Naive thymus-derived CD4-positive, alpha-beta T cell (primary cell): ENCODE measurements at regions not wholly inside any gene's neighbourhood (a gene's known extent, or its start where the extent isn't known, plus 50 kb on each side); places are given as distances from the start of the nearest gene placed in this dataset.

Experiments used
- ATAC-seq: fragments of 150-1000 bp; cut with Tn5 transposase; 2 replicates; pipeline ENCODE4 v1.10.0; 2021; ENCODE audit warnings: mild to moderate bottlenecking, moderate library complexity
- CTCF ChIA-PET: fragments of 350-600 bp; sonication (Branson Sonifier 250); formaldehyde crosslinking; loops from one replicate; lab custom pipeline; 2021; ENCODE audit warnings: antibody characterized with exemption; lab: Charles Lee
- POLR2A ChIA-PET: fragments of 350-600 bp; sonication (Branson Sonifier 250); formaldehyde crosslinking; loops from one replicate; lab custom pipeline; 2021; ENCODE audit warnings: antibody characterized with exemption, inconsistent platforms; lab: Charles Lee
- DNase-seq, 9 donors: peaks; one replicate each; pipeline versions ENCODE4 v3.0.0 to v3.0.0-alpha.2; 2020 to 2022; ENCODE audit warnings: mixed read lengths in 1 of 9
- H3K27ac ChIP-seq: one replicate; pipeline ENCODE4 v1.7.0; 2013; ENCODE audit warnings: mild to moderate bottlenecking, low read depth, low read length, moderate library complexity
- H3K27me3 ChIP-seq, 2 donors: one replicate each; pipeline ENCODE4 v1.7.0; 2013; ENCODE audit warnings: low read length in 2 of 2, mild to moderate bottlenecking in 2 of 2, moderate library complexity in 2 of 2; ENCODE audit not compliant: control insufficient read depth in 2 of 2, insufficient read depth in 2 of 2
- H3K36me3 ChIP-seq, 3 experiments: 1 replicate in 2 of 3; 2 replicates in 1 of 3; pipeline ENCODE4 v1.7.0; 2013; ENCODE audit warnings: low read length in 3 of 3, mild to moderate bottlenecking in 3 of 3, moderate library complexity in 1 of 3; ENCODE audit not compliant: insufficient read depth in 3 of 3, control insufficient read depth in 2 of 3
- H3K4me1 ChIP-seq, 2 donors: one replicate each; pipeline ENCODE4 v1.7.0; 2013; ENCODE audit warnings: low read length in 2 of 2, mild to moderate bottlenecking in 2 of 2, moderate library complexity in 1 of 2; ENCODE audit not compliant: control insufficient read depth in 2 of 2, insufficient read depth in 2 of 2
- H3K4me3 ChIP-seq: 2 replicates; pipeline ENCODE4 v1.7.0; 2013; ENCODE audit warnings: mild to moderate bottlenecking, low read length
- H3K9me3 ChIP-seq, 3 experiments: 1 replicate in 2 of 3; 2 replicates in 1 of 3; pipeline ENCODE4 v1.7.0; 2013; ENCODE audit warnings: low read length in 3 of 3; ENCODE audit not compliant: control insufficient read depth in 2 of 3
- H3K27ac Mint-ChIP-seq, 9 donors: one replicate each; pipeline ENCODE4 v1.8.0; 2020 to 2022; ENCODE audit warnings: mixed read lengths in 9 of 9, mild to moderate bottlenecking in 8 of 9, moderate library complexity in 5 of 9, inconsistent platforms in 2 of 9
- H3K27me3 Mint-ChIP-seq, 5 donors: one replicate each; pipeline ENCODE4 v1.8.0; 2021 to 2022; ENCODE audit warnings: mixed read lengths in 5 of 5, mild to moderate bottlenecking in 1 of 5
- H3K36me3 Mint-ChIP-seq, 5 donors: one replicate each; pipeline ENCODE4 v1.8.0; 2020 to 2022; ENCODE audit warnings: mixed read lengths in 5 of 5, mild to moderate bottlenecking in 3 of 5, inconsistent platforms in 1 of 5
- H3K4me1 Mint-ChIP-seq, 7 donors: one replicate each; pipeline ENCODE4 v1.8.0; 2020 to 2022; ENCODE audit warnings: mixed read lengths in 7 of 7, mild to moderate bottlenecking in 3 of 7, inconsistent platforms in 1 of 7
- H3K4me3 Mint-ChIP-seq, 10 donors: one replicate each; pipeline ENCODE4 v1.8.0; 2020 to 2022; ENCODE audit warnings: mild to moderate bottlenecking in 10 of 10, mixed read lengths in 10 of 10, moderate library complexity in 6 of 10, inconsistent platforms in 2 of 10
- H3K9me3 Mint-ChIP-seq, 11 donors: one replicate each; pipeline ENCODE4 v1.8.0; 2020 to 2022; ENCODE audit warnings: mixed read lengths in 11 of 11, mild to moderate bottlenecking in 4 of 11, inconsistent platforms in 1 of 11, moderate library complexity in 1 of 11
- intact Hi-C, 2 donors: fragments of 100-400 bp; cut with micrococcal nuclease; formaldehyde crosslinking; loops; one replicate each; pipeline ENCODE4 v1.15.1; 2023

GRCh38 chr1:93775224-93775623, 93.6 kb upstream of the BCAR3 start:
- Mint-ChIP-seq H3K27me3 (peaks cover 0 to 22% (median 4%) of the 10 kb centered on the region in 5 donors), H3K4me1 (no peaks in the 10 kb centered on the region), H3K36me3 (peaks cover 0 to 3% (median 0%) of the 10 kb centered on the region in 5 donors), H3K27ac (no peak overlapping the region), H3K4me3 (no peak overlapping the region), H3K9me3 (peaks cover 0 to 3% (median 0%) of the 10 kb centered on the region in 11 donors)
- DNase-seq (no peak), ATAC-seq (no peak)
- no peak overlapping the region for H3K27ac ChIP-seq
- POLR2A ChIA-PET: no interaction called here
- no peaks in the 10 kb centered on the region for H3K36me3 ChIP-seq
- H3K4me1 ChIP-seq: no peaks in the 10 kb centered on the region
- CTCF ChIA-PET: no interaction called here
- H3K4me3 ChIP-seq: no peak overlapping the region
- H3K27me3 ChIP-seq: no peaks in the 10 kb centered on the region
- H3K9me3 ChIP-seq: no peaks in the 10 kb centered on the region
- intact Hi-C loops: no loop called here

DNA sequence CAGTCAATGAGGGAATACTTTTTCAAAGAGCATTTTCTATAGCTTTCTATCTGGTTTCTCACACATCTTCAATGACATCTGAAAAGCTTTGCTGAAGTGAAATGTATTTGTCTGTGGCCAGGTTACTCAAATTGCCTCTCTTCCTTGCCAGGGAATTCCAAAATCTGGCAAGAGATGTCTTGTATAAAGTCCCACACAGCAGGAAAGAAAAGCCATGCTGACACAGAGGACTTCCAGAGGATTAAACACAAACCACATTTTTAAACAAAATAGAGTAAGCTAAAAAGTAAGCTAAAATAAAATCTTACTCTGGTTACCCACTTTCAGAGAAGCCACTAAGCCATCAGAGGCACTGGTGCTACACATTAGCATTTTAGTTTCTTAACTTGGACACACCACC, 93.1 kb upstream of the BCAR3 start:
- Histone ChIP-seq H3K4me1 (no peaks in the 10 kb centered on the region), H3K36me3 (no peaks in the 10 kb centered on the region), H3K9me3 (no peaks in the 10 kb centered on the region), H3K27ac (no peak overlapping the region), H3K27me3 (no peaks in the 10 kb centered on the region), H3K4me3 (no peak overlapping the region)
- no peak for DNase-seq
- ATAC-seq: no peak
- CTCF ChIA-PET: no interaction called here
- Mint-ChIP-seq H3K27ac (no peak overlapping the region), H3K27me3 (peaks cover 0 to 20% (median 4%) of the 10 kb centered on the region in 5 donors), H3K36me3 (no peaks in the 10 kb centered on the region), H3K4me1 (no peaks in the 10 kb centered on the region), H3K9me3 (peaks cover 0 to 1% (median 0%) of the 10 kb centered on the region in 11 donors), H3K4me3 (no peak overlapping the region)
- POLR2A ChIA-PET: no interaction called here
- intact Hi-C loops: no loop called here

DNA sequence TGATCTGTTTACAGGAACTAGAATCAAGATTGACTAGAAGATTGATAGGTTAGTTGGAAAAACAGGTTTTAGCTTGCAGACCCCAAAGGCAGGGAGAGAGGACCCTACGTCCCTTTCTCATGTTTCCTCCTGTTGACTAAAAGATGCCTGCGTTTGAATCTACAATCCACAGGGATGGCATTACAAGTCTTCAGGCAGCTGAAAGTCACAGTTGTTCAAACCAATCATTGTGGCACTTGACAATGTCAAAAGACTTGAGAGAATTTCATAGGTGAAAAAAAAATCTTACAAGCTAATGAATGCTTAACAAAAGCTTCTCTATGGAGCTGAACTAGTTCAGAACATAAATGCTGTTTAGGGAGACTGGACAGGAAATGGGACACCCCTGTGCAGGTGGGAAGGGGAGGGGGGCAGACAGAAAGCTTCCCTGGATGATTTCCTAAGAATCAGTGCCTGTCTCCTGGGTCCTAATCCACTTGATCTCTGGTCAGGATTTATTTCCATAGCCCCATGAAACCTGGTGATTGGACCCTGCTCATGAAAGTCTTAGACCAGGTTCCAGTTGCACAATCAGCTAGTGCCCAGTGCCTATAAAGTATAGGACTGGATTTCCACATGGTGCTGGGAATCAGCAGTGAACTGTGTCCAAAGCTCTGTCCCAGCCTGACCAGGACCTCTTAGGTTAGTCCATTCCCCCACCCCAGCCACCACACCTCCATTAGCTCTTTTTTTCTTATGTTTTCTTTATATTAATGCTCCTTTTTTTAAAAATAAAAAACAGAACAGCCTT, 91.6 kb upstream of the BCAR3 start:
- peaks cover 0 to 1% (median 0%) of the 10 kb centered on the region in 11 donors for H3K9me3 Mint-ChIP-seq
- Histone ChIP-seq H3K9me3 (no peaks in the 10 kb centered on the region), H3K4me1 (no peaks in the 10 kb centered on the region), H3K4me3 (no peak overlapping the region), H3K36me3 (no peaks in the 10 kb centered on the region), H3K27me3 (no peaks in the 10 kb centered on the region), H3K27ac (no peak overlapping the region)
- DNase-seq (no peak), ATAC-seq (no peak)
- CTCF ChIA-PET: no interaction called here
- H3K36me3 Mint-ChIP-seq: no peaks in the 10 kb centered on the region
- H3K4me3 Mint-ChIP-seq: no peak overlapping the region
- no peak overlapping the region for H3K27ac Mint-ChIP-seq
- intact Hi-C loops: no loop called here
- H3K4me1 Mint-ChIP-seq: peaks cover 0 to 3% (median 2%) of the 10 kb centered on the region in 7 donors
- H3K27me3 Mint-ChIP-seq: peaks cover 0 to 17% (median 8%) of the 10 kb centered on the region in 5 donors
- POLR2A ChIA-PET: no interaction called here

- CTCF ChIA-PET: no interaction called here
- H3K27ac Mint-ChIP-seq: peak overlapping the region in 1 of 9 donors; percentile 21
- no peak for ATAC-seq
These were observed 90.2 kb upstream of the BCAR3 start for GRCh38 chr1:93771843-93772242.

GRCh38 chr1:93770640-93771039, 89.0 kb upstream of the BCAR3 start:
- Mint-ChIP-seq H3K27me3 (peaks cover 0 to 15% (median 5%) of the 10 kb centered on the region in 5 donors), H3K36me3 (no peaks in the 10 kb centered on the region), H3K27ac (no peak overlapping the region), H3K4me3 (no peak overlapping the region), H3K4me1 (peaks cover 0 to 23% (median 19%) of the 10 kb centered on the region in 7 donors), H3K9me3 (peaks cover 0 to 1% (median 0%) of the 10 kb centered on the region in 11 donors)
- Histone ChIP-seq H3K27ac (no peak overlapping the region), H3K36me3 (no peaks in the 10 kb centered on the region), H3K9me3 (no peaks in the 10 kb centered on the region), H3K4me3 (no peak overlapping the region), H3K27me3 (no peaks in the 10 kb centered on the region), H3K4me1 (peaks cover 0 to 6% of the 10 kb centered on the region in 2 donors)
- intact Hi-C loops: no loop called here
- no peak for ATAC-seq
- no peak for DNase-seq
- ChIA-PET CTCF (no interaction called here), POLR2A (no interaction called here)

More at GRCh38 chr1:93771843-93772242, 90.2 kb upstream of the BCAR3 start:
- Histone ChIP-seq H3K27ac (no peak overlapping the region), H3K4me3 (no peak overlapping the region), H3K27me3 (no peaks in the 10 kb centered on the region), H3K4me1 (peaks cover 0 to 2% of the 10 kb centered on the region in 2 donors), H3K36me3 (no peaks in the 10 kb centered on the region), H3K9me3 (no peaks in the 10 kb centered on the region)
- peaks cover 0 to 1% (median 0%) of the 10 kb centered on the region in 11 donors for H3K9me3 Mint-ChIP-seq
- peaks cover 0 to 19% (median 5%) of the 10 kb centered on the region in 5 donors for H3K27me3 Mint-ChIP-seq
- H3K4me3 Mint-ChIP-seq: no peak overlapping the region
- POLR2A ChIA-PET: no interaction called here
- no peaks in the 10 kb centered on the region for H3K36me3 Mint-ChIP-seq
- DNase-seq: no peak
- H3K4me1 Mint-ChIP-seq: peaks cover 0 to 16% (median 13%) of the 10 kb centered on the region in 7 donors
- intact Hi-C loops: no loop called here

- ATAC-seq (no peak), DNase-seq (no peak)
- no peaks in the 10 kb centered on the region for H3K27me3 ChIP-seq
- H3K9me3 Mint-ChIP-seq: peaks cover 0 to 1% (median 0%) of the 10 kb centered on the region in 11 donors
- intact Hi-C loops: no loop called here
- no peak overlapping the region for H3K27ac Mint-ChIP-seq
- H3K4me3 Mint-ChIP-seq: no peak overlapping the region
- no peak overlapping the region for H3K4me3 ChIP-seq
- ChIA-PET CTCF (no interaction called here), POLR2A (no interaction called here)
- no peaks in the 10 kb centered on the region for H3K9me3 ChIP-seq
- H3K36me3 Mint-ChIP-seq: no peaks in the 10 kb centered on the region
- peaks cover 0 to 15% (median 5%) of the 10 kb centered on the region in 5 donors for H3K27me3 Mint-ChIP-seq
- peaks cover 0 to 6% of the 10 kb centered on the region in 2 donors for H3K4me1 ChIP-seq
- no peak overlapping the region for H3K27ac ChIP-seq
- peaks cover 0 to 23% (median 19%) of the 10 kb centered on the region in 7 donors for H3K4me1 Mint-ChIP-seq
- H3K36me3 ChIP-seq: no peaks in the 10 kb centered on the region
These were observed 88.1 kb upstream of the BCAR3 start for GRCh38 chr1:93769777-93770176.
